Endothelial cell of umbilical vein (primary cell): ENCODE measurements at regions not wholly inside any gene's neighbourhood (a gene's known extent, or its start where the extent isn't known, plus 50 kb on each side); places are given as distances from the start of the nearest gene placed in this dataset.

Experiments used
- EZH2 ChIP-seq: IDR thresholded peaks from 2 replicates; pipeline ENCODE4 v1.6.1; 2012; ENCODE audit warnings: borderline replicate concordance, low read depth, mild to moderate bottlenecking, moderate library complexity, low read length, inconsistent platforms; ENCODE audit not compliant: severe bottlenecking
- GATA2 ChIP-seq: IDR thresholded peaks from 2 replicates; pipeline ENCODE4 v1.7.0; 2011; ENCODE audit warnings: low read depth, mild to moderate bottlenecking, moderate library complexity, mixed read lengths, low read length; ENCODE audit not compliant: insufficient read length, insufficient read depth
- POLR2A ChIP-seq: IDR thresholded peaks from 2 replicates; pipeline ENCODE4 v1.6.1; 2012; ENCODE audit warnings: low read depth, mild to moderate bottlenecking, control low read depth, low read length
- POLR2AphosphoS5 ChIP-seq: IDR thresholded peaks from 2 replicates; pipeline ENCODE4 v1.6.1; 2012; ENCODE audit warnings: low read depth, mild to moderate bottlenecking, control low read depth, low read length, moderate library complexity; ENCODE audit not compliant: insufficient read depth
- TF ChIP-seq, protein P1 (sequence below), 2 donors: IDR thresholded peaks; 1 replicate in 1 of 2; 2 replicates in 1 of 2; pipeline ENCODE4 v1.5.1; 2011; ENCODE audit warnings: low read length in 2 of 2, mild to moderate bottlenecking in 2 of 2, moderate library complexity in 2 of 2, control low read depth in 1 of 2, inconsistent platforms in 1 of 2, low read depth in 1 of 2; ENCODE audit not compliant: insufficient read depth in 1 of 2; ENCODE audit errors: extremely low read depth in 1 of 2

DNA sequence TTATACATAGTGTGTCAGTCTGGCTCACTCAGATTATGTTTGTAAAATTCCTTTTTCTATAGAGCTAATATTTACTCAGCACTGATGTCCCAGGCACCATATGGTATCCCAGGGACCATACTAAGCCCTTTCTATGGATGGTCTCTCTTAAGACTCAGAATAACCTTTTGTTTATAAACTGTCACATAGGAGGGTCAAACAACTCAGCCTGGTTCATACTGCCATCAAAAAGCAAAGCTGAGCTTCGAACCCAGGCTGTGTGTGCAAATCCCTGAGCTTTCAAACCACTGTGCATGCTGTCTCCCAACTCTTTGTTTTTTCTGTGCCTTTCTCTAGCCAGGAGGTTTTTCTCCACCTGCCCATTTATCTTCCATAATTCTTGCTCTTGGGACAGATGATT is 135.6 kb upstream of the ARHGAP5 start:
- TF ChIP-seq POLR2AphosphoS5 (no peak), POLR2A (no peak), GATA2 (no peak), EZH2 (no peak)
- TF ChIP-seq, protein P1, sequence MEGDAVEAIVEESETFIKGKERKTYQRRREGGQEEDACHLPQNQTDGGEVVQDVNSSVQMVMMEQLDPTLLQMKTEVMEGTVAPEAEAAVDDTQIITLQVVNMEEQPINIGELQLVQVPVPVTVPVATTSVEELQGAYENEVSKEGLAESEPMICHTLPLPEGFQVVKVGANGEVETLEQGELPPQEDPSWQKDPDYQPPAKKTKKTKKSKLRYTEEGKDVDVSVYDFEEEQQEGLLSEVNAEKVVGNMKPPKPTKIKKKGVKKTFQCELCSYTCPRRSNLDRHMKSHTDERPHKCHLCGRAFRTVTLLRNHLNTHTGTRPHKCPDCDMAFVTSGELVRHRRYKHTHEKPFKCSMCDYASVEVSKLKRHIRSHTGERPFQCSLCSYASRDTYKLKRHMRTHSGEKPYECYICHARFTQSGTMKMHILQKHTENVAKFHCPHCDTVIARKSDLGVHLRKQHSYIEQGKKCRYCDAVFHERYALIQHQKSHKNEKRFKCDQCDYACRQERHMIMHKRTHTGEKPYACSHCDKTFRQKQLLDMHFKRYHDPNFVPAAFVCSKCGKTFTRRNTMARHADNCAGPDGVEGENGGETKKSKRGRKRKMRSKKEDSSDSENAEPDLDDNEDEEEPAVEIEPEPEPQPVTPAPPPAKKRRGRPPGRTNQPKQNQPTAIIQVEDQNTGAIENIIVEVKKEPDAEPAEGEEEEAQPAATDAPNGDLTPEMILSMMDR (IDR thresholded peaks at IDR 0.05; ENCODE audit: extremely low read depth in 1 of 2, insufficient read depth in 1 of 2, low read depth in 1 of 2, low read length in 2 of 2): no peak
